GM23248 (cell line): ENCODE measurements at regions not wholly inside any gene's neighbourhood (a gene's known extent, or its start where the extent isn't known, plus 50 kb on each side); places are given as distances from the start of the nearest gene placed in this dataset.

Experiments
- EZH2 ChIP-seq: fragments of 200-600 bp; sonication (generic); IDR thresholded peaks from 2 replicates; pipeline ENCODE4 v1.6.1; 2018; ENCODE audit warnings: antibody characterized with exemption, mild to moderate bottlenecking; ENCODE audit not compliant: insufficient read depth, poor library complexity, severe bottlenecking
- EZH2phosphoT487 ChIP-seq: fragments of 200-600 bp; sonication (generic); IDR thresholded peaks from 2 replicates; pipeline ENCODE4 v1.6.1; 2018; ENCODE audit warnings: antibody characterized with exemption, moderate library complexity, mild to moderate bottlenecking, low read depth; ENCODE audit not compliant: insufficient read depth

DNA sequence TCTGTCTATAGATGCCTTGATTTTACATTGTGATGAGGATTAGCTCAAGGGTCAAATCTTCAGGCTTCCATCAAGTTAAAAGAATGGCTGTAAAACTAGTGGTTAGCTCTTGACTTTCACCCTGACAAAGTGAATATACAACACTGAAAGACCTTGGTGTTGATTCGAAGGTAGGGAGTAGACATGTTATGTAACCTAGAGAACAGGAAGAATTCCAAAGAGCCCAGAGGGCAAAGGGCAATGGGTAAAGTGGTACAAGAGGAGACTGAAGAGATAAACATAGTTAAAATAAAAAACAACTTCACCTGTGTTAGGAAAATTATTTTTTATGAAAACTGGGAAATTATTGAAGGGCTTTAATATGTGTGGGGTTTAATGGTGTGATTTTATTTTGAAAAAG lies 833.2 kb upstream of the KLHL1 start:
- TF ChIP-seq EZH2 (no peak), EZH2phosphoT487 (no peak)
